Astrocyte of the cerebellum (primary cell): ENCODE measurements at regions not wholly inside any gene's neighbourhood (a gene's known extent, or its start where the extent isn't known, plus 50 kb on each side); places are given as distances from the start of the nearest gene placed in this dataset.

Experiments
- DNase-seq: peaks from one replicate; pipeline ENCODE4 v3.0.0-alpha.2; 2011; ENCODE audit warnings: low read depth
- H3K4me3 ChIP-seq: 2 replicates; pipeline ENCODE4 v1.5.1; 2011; ENCODE audit warnings: mild to moderate bottlenecking, low read depth, low read length, moderate library complexity
- CTCF ChIP-seq: IDR thresholded peaks from 2 replicates; pipeline ENCODE4 v1.5.1; 2012; ENCODE audit warnings: low read length, low read depth, moderate library complexity, mild to moderate bottlenecking; ENCODE audit errors: missing control alignments
- in situ Hi-C: cut with HindIII; loops from 2 replicates; pipeline ENCODE4 v1.10.0; 2017; ENCODE audit warnings: low sequenced_read_pairs

- no peak for TF ChIP-seq CTCF
- no peak overlapping the region for H3K4me3 ChIP-seq
- in situ Hi-C loops, result no loop called here
Observed at GRCh38 chr10:131700506-131700905, 200.3 kb upstream of the PPP2R2D start.

GRCh38 chr10:131701131-131701947 is 199.5 kb upstream of the PPP2R2D start:
- no peak for TF ChIP-seq CTCF
- in situ Hi-C loops, result no loop called here
- no peak overlapping the region for H3K4me3 ChIP-seq
- no peak for DNase-seq

More at GRCh38 chr10:131700506-131700905, 200.3 kb upstream of the PPP2R2D start:
- DNase-seq, result no peak

DNA sequence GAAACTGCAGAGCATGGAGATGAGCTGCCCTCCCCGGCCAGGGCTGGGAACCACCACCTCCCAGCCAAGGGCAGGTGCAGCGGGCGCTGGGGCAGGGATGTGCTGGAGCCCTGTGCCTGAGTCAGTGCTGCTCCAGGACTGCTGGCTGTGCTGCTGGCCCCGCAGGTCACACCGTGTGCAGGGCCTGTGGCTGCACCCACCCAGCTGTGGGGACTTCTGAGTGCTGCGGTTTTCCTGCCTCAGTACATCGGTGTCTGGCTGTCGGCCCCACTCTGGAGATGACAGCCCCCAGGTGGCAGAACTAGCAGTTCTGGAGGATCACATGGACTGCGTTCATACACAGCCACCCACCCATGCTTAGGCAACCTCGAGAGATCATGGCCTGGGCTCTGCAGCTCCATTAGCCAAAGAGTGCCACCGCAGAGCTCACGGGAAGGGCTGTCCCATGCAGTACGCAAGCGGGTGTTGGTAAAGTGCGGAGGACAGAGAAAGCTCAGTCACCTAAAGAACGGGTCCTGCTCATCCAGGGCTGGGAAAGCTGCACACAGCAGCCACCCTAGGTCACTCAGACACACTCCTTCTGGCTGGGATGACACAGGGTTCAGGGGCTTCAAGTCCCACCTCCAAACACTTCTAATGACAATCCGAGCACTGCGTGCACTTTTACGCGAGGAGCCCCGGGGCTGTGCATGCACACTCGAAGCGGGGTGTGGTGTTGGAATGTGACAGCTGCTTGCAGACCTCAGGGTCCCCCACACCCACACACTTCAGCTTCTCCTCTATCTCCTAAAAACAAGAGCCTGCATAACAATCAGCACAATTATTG is 198.1 kb upstream of the PPP2R2D start:
- no peak for TF ChIP-seq CTCF
- H3K4me3 ChIP-seq, result no peak overlapping the region
- DNase-seq, result no peak
- in situ Hi-C loops, result no loop called here

DNA sequence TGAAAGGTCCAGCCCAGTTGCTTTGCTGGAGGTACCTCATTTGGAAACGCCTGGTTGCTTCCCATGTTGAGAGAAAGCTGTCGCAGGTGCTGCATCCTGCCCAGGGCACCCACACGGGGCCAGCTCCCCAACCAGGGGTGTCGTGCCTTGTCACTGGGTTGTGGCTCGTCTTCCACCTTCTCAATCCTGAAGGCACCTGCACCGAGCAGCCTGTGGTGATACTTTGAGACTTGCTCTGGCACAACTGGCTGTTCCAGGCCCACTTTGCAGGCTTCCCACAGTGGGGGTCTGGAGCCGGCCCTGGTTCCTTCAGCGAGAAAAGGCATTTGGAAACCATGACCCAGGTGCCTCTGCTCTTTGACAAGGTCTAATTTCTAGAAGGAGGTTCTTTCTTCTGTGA is 197.3 kb upstream of the PPP2R2D start:
- in situ Hi-C loops, result no loop called here
- no peak for TF ChIP-seq CTCF
- no peak overlapping the region for H3K4me3 ChIP-seq
- DNase-seq, result no peak

DNA sequence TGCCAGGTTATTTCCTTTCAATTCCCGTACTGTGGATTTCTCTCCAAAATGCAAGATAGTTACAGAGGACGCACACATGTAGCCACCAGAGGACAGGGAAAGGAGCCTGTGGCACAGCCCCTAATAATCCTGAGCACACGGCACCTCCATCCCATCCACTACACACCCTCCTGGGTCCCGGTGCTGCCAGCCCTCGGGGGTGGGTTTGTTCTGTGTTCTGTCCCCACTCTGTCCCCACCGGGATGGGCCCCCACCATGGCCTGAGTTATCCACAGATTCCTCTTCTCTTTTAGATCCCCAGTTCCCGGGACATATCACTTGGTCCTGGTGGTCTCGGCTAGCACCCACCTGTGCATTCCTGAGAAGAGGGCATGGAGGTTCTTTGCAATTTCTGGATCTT is 196.9 kb upstream of the PPP2R2D start:
- DNase-seq, result no peak
- TF ChIP-seq CTCF, result no peak
- in situ Hi-C loops, result no loop called here
- no peak overlapping the region for H3K4me3 ChIP-seq

DNA sequence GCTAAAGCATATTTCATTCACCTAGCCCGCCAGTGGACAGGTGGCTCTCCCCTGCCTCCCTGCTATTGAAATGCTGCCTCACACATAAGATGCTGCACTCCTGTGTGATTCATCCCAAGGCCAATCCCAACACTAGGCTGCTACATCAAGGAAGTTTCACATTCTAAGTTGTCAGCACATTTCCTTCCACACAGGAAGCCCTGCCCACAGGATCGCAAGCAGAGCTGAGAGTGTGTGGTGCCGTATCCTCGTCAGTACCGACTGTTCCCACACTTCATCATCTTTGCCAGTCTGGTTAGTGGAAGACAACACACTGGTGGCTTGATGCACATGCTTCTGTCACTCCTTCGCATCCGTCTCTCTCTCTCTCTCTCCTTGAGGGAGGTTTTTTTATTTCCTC is 194.3 kb upstream of the PPP2R2D start:
- in situ Hi-C loops, result no loop called here
- DNase-seq, result no peak
- H3K4me3 ChIP-seq, result no peak overlapping the region
- TF ChIP-seq CTCF, result no peak
